ENCODE measurements at regions not wholly inside any gene's neighbourhood (a gene's known extent, or its start where the extent isn't known, plus 50 kb on each side); places are given as distances from the start of the nearest gene placed in this dataset.

- H3K27me3 ChIP-seq, result no peaks in the 10 kb centered on the region
- DNase-seq, result no peak
- H3K9ac ChIP-seq (ENCODE audit: low read depth in 2 of 2, low read length in 2 of 2), result no peak overlapping the region
- H3K36me3 ChIP-seq, result no peaks in the 10 kb centered on the region
- H3K9me3 ChIP-seq, result no peaks in the 10 kb centered on the region
- no peak for TF ChIP-seq CTCF (IDR thresholded peaks at IDR 0.05)
- H3K4me1 ChIP-seq, result no peaks in the 10 kb centered on the region
- H3K4me3 ChIP-seq, result no peak overlapping the region
- no peak overlapping the region for H3K27ac ChIP-seq
- intact Hi-C loops (cut with DNase I), result no loop called here
Measured at GRCh38 chr3:106399761-106400160, 530.9 kb upstream of the CBLB start.

- Histone ChIP-seq H3K36me3 (no peaks in the 10 kb centered on the region), H3K9me3 (no peaks in the 10 kb centered on the region), H3K27ac (no peak overlapping the region), H3K4me3 (no peak overlapping the region), H3K9ac (ENCODE audit: low read depth in 2 of 2, low read length in 2 of 2) (no peak overlapping the region), H3K4me1 (no peaks in the 10 kb centered on the region), H3K27me3 (no peaks in the 10 kb centered on the region)
- intact Hi-C loops (cut with DNase I), result no loop called here
- no peak for DNase-seq
- no peak for TF ChIP-seq CTCF (IDR thresholded peaks at IDR 0.05)
Measured at GRCh38 chr3:106401666-106402490, 533.1 kb upstream of the CBLB start.

GRCh38 chr3:106403371-106404145, 534.7 kb upstream of the CBLB start:
- no peak for TF ChIP-seq CTCF (IDR thresholded peaks at IDR 0.05)
- no peak overlapping the region for H3K27ac ChIP-seq
- no peaks in the 10 kb centered on the region for H3K4me1 ChIP-seq
- intact Hi-C loops (cut with DNase I), result no loop called here
- H3K9ac ChIP-seq (ENCODE audit: low read depth in 2 of 2, low read length in 2 of 2), result no peak overlapping the region
- DNase-seq, result no peak
- H3K9me3 ChIP-seq, result no peaks in the 10 kb centered on the region
- H3K36me3 ChIP-seq, result no peaks in the 10 kb centered on the region
- no peaks in the 10 kb centered on the region for H3K27me3 ChIP-seq
- no peak overlapping the region for H3K4me3 ChIP-seq

- intact Hi-C loops (cut with DNase I), result no loop called here
- H3K9me3 ChIP-seq, result no peaks in the 10 kb centered on the region
- no peak for TF ChIP-seq CTCF (IDR thresholded peaks at IDR 0.05)
Measured at GRCh38 chr3:106413683-106414082, 544.9 kb upstream of the CBLB start.

GRCh38 chr3:106420628-106421027, 551.8 kb upstream of the CBLB start:
- Histone ChIP-seq H3K27ac (no peak overlapping the region), H3K27me3 (no peaks in the 10 kb centered on the region), H3K4me3 (no peak overlapping the region), H3K36me3 (no peaks in the 10 kb centered on the region), H3K9ac (ENCODE audit: low read depth in 2 of 2, low read length in 2 of 2) (no peak overlapping the region), H3K9me3 (no peaks in the 10 kb centered on the region), H3K4me1 (no peaks in the 10 kb centered on the region)
- no peak for TF ChIP-seq CTCF (IDR thresholded peaks at IDR 0.05)
- intact Hi-C loops (cut with DNase I), result no loop called here
- no peak for DNase-seq

More at GRCh38 chr3:106413683-106414082, 544.9 kb upstream of the CBLB start:
- Histone ChIP-seq H3K27ac (no peak overlapping the region), H3K36me3 (no peaks in the 10 kb centered on the region), H3K4me3 (no peak overlapping the region), H3K27me3 (no peaks in the 10 kb centered on the region), H3K9ac (ENCODE audit: low read depth in 2 of 2, low read length in 2 of 2) (no peak overlapping the region), H3K4me1 (no peaks in the 10 kb centered on the region)
- DNase-seq, result no peak

All from colonic mucosa (tissue), 4 donors.